Astrocyte (in vitro differentiated cells and primary cell): ENCODE measurements at regions not wholly inside any gene's neighbourhood (a gene's known extent, or its start where the extent isn't known, plus 50 kb on each side); places are given as distances from the start of the nearest gene placed in this dataset.
A peak's percentile ranks its signal among the peaks of the same experiment; 100 is the strongest.

Source experiments
- DNase-seq: peaks from one replicate; pipeline ENCODE4 v3.0.0-alpha.2; 2010; ENCODE audit warnings: low read depth
- FAIRE-seq: peaks from 2 replicates; lab custom pipeline; 2011; peaks lifted over from hg19 to GRCh38; lab: Jason Lieb, UNC
- H2AFZ ChIP-seq: 2 replicates; pipeline ENCODE4 v1.6.0; 2012; ENCODE audit warnings: low read depth, low read length, inconsistent platforms
- H3K27ac ChIP-seq: 2 replicates; pipeline ENCODE4 v1.5.1; 2011; ENCODE audit warnings: low read depth, low read length, inconsistent platforms
- H3K27me3 ChIP-seq: 2 replicates; pipeline ENCODE4 v1.6.0; 2011; ENCODE audit warnings: low read length, inconsistent platforms; ENCODE audit not compliant: insufficient read depth
- H3K36me3 ChIP-seq: 2 replicates; pipeline ENCODE4 v1.5.1; 2011; ENCODE audit warnings: low read length, inconsistent platforms; ENCODE audit not compliant: insufficient read depth
- H3K4me1 ChIP-seq: 2 replicates; pipeline ENCODE4 v1.5.1; 2011; ENCODE audit warnings: low read length, inconsistent platforms; ENCODE audit not compliant: insufficient read depth
- H3K4me2 ChIP-seq: 2 replicates; pipeline ENCODE4 v1.6.0; 2012; ENCODE audit warnings: low read length, inconsistent platforms
- H3K4me3 ChIP-seq: 2 replicates; pipeline ENCODE4 v1.5.1; 2011; ENCODE audit warnings: low read depth, mild to moderate bottlenecking, low read length, inconsistent platforms; ENCODE audit not compliant: insufficient read depth
- H3K79me2 ChIP-seq: 2 replicates; pipeline ENCODE4 v1.6.0; 2012; ENCODE audit warnings: mild to moderate bottlenecking, low read length, inconsistent platforms; ENCODE audit not compliant: insufficient read depth
- H3K9ac ChIP-seq: 2 replicates; pipeline ENCODE4 v1.6.0; 2012; ENCODE audit warnings: mild to moderate bottlenecking, low read length, inconsistent platforms
- H3K9me3 ChIP-seq: 2 replicates; pipeline ENCODE4 v1.5.1; 2012; ENCODE audit warnings: low read depth, mild to moderate bottlenecking, low read length, inconsistent platforms; ENCODE audit not compliant: insufficient read depth
- H4K20me1 ChIP-seq: 2 replicates; pipeline ENCODE4 v1.6.0; 2012; ENCODE audit warnings: low read length, inconsistent platforms; ENCODE audit not compliant: insufficient read depth
- H3K27ac Mint-ChIP-seq: one replicate; pipeline ENCODE4 v1.8.0; 2021; ENCODE audit warnings: mild to moderate bottlenecking, mixed read lengths; ENCODE audit not compliant: unreplicated experiment
- H3K27me3 Mint-ChIP-seq: one replicate; pipeline ENCODE4 v1.8.0; 2021; ENCODE audit warnings: low read depth, mixed read lengths; ENCODE audit not compliant: unreplicated experiment
- H3K36me3 Mint-ChIP-seq: one replicate; pipeline ENCODE4 v1.8.0; 2021; ENCODE audit warnings: low read depth, mixed read lengths; ENCODE audit not compliant: unreplicated experiment
- H3K4me1 Mint-ChIP-seq: one replicate; pipeline ENCODE4 v1.8.0; 2021; ENCODE audit warnings: low read depth, mixed read lengths; ENCODE audit not compliant: unreplicated experiment
- H3K4me3 Mint-ChIP-seq: one replicate; pipeline ENCODE4 v1.8.0; 2021; ENCODE audit warnings: mild to moderate bottlenecking, moderate library complexity, mixed read lengths; ENCODE audit not compliant: unreplicated experiment
- H3K9me3 Mint-ChIP-seq: one replicate; pipeline ENCODE4 v1.8.0; 2021; ENCODE audit warnings: mild to moderate bottlenecking, mixed read lengths; ENCODE audit not compliant: unreplicated experiment
- CTCF ChIP-seq: IDR thresholded peaks from 2 replicates; pipeline ENCODE4 v1.5.1; 2011; ENCODE audit warnings: low read depth, mild to moderate bottlenecking, inconsistent platforms, low read length, moderate library complexity; ENCODE audit not compliant: insufficient read depth
- EZH2 ChIP-seq: IDR thresholded peaks from 2 replicates; pipeline ENCODE4 v1.6.1; 2012; ENCODE audit warnings: mild to moderate bottlenecking, low read length, inconsistent platforms; ENCODE audit not compliant: insufficient read depth

DNA sequence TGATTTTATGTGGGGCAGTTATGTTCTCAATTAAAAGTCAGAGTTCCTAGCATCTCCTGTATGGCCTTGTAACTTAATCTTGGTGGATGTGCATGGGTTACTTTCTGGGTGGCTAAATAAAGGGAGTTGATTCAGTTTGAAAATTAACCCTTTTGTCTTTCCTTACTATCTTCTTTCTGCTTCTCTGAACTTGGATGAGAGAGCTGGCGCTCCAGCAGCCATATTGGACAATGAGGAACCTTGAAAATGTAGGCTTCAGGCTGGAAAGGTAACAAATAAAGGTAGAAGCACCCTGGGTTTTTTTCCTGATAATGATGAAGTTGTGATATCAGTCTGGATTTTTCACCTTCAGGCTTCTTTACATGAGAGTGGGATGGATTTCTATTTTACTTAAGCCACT, 714.1 kb upstream of the TMEM132C start:
- H3K4me1 Mint-ChIP-seq = no peaks in the 10 kb centered on the region
- H3K27ac ChIP-seq = no peak overlapping the region
- H3K4me3 Mint-ChIP-seq = no peak overlapping the region
- H3K36me3 Mint-ChIP-seq = no peaks in the 10 kb centered on the region
- no peak overlapping the region for H3K9ac ChIP-seq
- peaks cover 6% of the 10 kb centered on the region for H3K9me3 Mint-ChIP-seq
- no peaks in the 10 kb centered on the region for H3K9me3 ChIP-seq
- H3K27me3 ChIP-seq = no peaks in the 10 kb centered on the region
- no peak overlapping the region for H3K4me2 ChIP-seq
- FAIRE-seq (no peak), DNase-seq (no peak)
- H3K27ac Mint-ChIP-seq = no peak overlapping the region
- no peaks in the 10 kb centered on the region for H3K27me3 Mint-ChIP-seq
- no peaks in the 10 kb centered on the region for H3K36me3 ChIP-seq
- H2AFZ ChIP-seq = no peak overlapping the region
- no peaks in the 10 kb centered on the region for H3K79me2 ChIP-seq
- H3K4me1 ChIP-seq = peaks cover 18% of the 10 kb centered on the region
- no peak overlapping the region for H3K4me3 ChIP-seq
- TF ChIP-seq CTCF (no peak), EZH2 (no peak)
- H4K20me1 ChIP-seq = no peaks in the 10 kb centered on the region

DNA sequence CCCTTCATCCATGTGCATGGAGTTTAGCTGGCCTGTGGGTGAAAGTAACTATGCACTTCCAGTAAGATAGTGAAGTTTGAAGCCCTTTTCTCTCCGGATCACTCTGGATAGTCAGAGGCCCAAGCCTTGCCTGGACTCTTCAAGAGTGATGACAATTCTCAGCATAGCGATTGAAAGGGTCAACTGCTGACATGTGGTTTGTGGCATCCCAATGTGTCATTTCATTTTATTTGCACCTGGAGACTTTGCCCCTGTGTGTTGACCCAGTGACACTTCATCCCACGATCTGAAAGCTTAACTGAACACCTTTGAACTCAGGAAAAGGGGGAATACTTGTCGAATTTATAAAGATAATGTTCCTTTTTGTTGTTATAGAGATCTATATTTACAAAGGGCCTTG, 711.9 kb upstream of the TMEM132C start:
- Histone ChIP-seq H4K20me1 (no peaks in the 10 kb centered on the region), H3K27me3 (no peaks in the 10 kb centered on the region), H3K79me2 (no peaks in the 10 kb centered on the region), H3K4me1 (peaks cover 31% of the 10 kb centered on the region), H3K4me3 (no peak overlapping the region), H3K27ac (no peak overlapping the region), H3K4me2 (no peak overlapping the region), H2AFZ (no peak overlapping the region), H3K9ac (no peak overlapping the region), H3K36me3 (no peaks in the 10 kb centered on the region), H3K9me3 (no peaks in the 10 kb centered on the region)
- H3K27me3 Mint-ChIP-seq = no peaks in the 10 kb centered on the region
- H3K9me3 Mint-ChIP-seq = peaks cover 11% of the 10 kb centered on the region
- no peak for TF ChIP-seq EZH2
- no peak for TF ChIP-seq CTCF
- no peak overlapping the region for H3K4me3 Mint-ChIP-seq
- H3K4me1 Mint-ChIP-seq = no peaks in the 10 kb centered on the region
- DNase-seq = no peak
- no peak for FAIRE-seq
- H3K27ac Mint-ChIP-seq = no peak overlapping the region
- no peaks in the 10 kb centered on the region for H3K36me3 Mint-ChIP-seq

DNA sequence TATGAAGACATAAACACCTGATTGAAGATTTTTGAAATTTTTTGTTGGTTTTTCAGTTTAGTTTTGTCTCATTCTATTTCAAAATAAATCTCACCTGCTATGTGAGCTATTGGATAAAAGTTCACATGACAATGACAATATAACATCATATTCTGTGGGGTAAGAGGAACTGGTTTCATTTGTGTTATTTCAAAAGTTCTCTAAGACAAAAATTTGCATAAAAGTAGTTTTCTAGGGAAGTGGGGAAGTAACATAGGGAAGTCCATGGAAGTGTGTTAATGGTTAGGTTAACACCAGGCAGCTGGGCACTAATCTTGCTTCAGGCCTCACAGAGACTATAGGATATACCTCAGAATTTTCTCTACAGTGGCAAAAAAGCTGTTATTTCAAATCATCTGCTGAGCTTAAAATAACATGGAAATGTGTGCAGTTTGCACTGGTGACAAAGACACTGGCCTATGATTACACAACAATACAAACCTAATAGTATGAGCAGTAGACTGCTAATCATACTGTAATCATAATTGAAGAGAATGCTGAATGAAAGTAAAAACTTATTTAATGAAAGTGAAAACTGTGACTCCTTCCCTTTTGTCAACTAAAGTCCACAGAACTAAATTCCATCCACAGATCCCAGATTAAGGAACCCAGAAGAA, 710.6 kb upstream of the TMEM132C start:
- Histone ChIP-seq H3K4me1 (peaks cover 19% of the 10 kb centered on the region), H3K9ac (no peak overlapping the region), H3K36me3 (no peaks in the 10 kb centered on the region), H3K27me3 (no peaks in the 10 kb centered on the region), H3K4me2 (no peak overlapping the region), H3K4me3 (no peak overlapping the region), H4K20me1 (no peaks in the 10 kb centered on the region), H3K79me2 (no peaks in the 10 kb centered on the region), H3K9me3 (no peaks in the 10 kb centered on the region), H2AFZ (no peak overlapping the region), H3K27ac (no peak overlapping the region)
- TF ChIP-seq EZH2 (no peak), CTCF (no peak)
- Mint-ChIP-seq H3K27ac (no peak overlapping the region), H3K9me3 (peaks cover 11% of the 10 kb centered on the region), H3K4me3 (no peak overlapping the region), H3K4me1 (no peaks in the 10 kb centered on the region), H3K36me3 (no peaks in the 10 kb centered on the region), H3K27me3 (no peaks in the 10 kb centered on the region)
- FAIRE-seq = peak; percentile 65
- DNase-seq = no peak
